NCI-H2107 treated with DMSO at 0.1 percent for 48 hours (cell line): ENCODE measurements at regions not wholly inside any gene's neighbourhood (a gene's known extent, or its start where the extent isn't known, plus 50 kb on each side); places are given as distances from the start of the nearest gene placed in this dataset.
"Not testable (repeated sequence)": the region's sequence is repeated elsewhere in the genome, so short reads cannot be mapped to it uniquely, and the experiment has no call there.

Source experiments
- DNase-seq: peaks from one replicate; lab custom pipeline; 2025; ENCODE audit not compliant: unreplicated experiment; lab: John Stamatoyannopoulos, UW

DNA sequence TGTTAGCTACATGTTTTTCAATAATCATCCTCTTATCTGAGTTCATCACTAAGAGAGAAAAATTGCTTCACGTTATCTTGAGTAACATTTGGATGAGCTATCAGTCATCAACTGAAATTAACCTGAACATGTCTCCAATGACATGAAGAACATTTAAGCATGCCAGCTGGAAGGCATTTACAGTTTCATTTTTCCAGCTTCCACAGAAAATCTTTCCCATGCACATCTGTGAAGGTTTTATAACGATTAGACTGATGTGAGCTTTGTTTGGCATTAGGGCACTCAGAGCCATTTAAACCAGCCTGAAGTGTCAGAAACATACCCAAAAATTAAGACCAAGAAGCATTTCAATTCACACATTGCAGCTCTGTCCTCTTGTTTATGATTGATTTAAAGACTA lies 235.8 kb upstream of the ARHGEF26 start:
- no peak for DNase-seq

DNA sequence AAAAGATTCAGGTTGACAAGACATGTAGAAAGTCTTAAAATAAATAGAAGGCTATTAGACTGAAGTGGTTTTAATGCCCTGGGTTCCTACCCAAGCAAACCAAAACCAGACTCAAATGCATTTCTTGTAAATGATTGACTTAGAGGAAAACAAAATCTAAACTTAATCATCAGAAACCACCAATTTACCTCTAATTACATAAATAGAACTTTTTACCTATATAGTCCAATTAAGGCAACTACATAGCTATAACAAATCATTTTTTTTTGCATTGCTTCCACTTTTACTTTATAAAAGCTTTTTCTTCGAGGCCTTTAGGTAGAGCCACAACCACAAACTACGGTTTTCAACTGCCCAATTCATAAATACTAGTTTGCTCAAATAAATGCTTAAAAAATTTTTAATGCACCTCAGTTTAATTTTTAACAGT lies 231.3 kb upstream of the ARHGEF26 start:
- DNase-seq = no peak

DNA sequence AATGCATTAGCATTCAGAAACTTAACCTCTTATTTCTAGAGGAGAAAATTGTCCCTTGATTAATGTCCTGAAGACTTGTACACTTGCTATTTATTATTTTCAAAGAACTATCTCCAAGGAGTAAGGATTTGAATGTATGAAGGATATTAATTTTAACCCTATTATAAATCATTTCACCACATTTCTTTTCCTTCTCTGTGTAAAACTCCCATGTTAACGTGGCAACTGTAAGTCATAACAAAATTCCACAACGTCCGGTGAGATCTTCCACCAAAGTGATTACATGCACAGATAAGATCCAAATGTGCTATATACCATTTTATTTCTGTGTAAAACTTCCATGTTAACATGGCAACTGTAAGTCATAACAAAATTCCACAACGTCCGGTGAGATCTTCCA lies 229.1 kb upstream of the ARHGEF26 start:
- no peak for DNase-seq

DNA sequence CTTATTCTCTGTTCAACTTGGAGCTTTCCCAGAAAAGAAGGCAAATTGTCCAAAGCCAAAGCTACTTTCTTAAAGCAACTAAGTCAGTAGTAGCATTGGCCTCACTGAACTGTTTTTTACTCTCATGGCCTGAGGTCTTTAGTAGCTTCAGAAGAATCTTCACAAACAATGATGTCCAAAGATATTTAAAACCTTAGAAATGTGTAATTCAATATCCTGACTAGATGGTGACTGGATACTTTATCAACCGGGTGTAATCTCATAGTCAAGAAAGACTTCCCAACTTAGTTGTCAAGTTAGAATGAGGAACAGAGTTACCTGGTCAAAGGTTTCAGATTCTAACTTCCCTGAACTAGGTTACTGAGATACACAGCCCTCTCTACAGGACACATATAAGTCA lies 226.3 kb upstream of the ARHGEF26 start:
- no peak for DNase-seq

DNA sequence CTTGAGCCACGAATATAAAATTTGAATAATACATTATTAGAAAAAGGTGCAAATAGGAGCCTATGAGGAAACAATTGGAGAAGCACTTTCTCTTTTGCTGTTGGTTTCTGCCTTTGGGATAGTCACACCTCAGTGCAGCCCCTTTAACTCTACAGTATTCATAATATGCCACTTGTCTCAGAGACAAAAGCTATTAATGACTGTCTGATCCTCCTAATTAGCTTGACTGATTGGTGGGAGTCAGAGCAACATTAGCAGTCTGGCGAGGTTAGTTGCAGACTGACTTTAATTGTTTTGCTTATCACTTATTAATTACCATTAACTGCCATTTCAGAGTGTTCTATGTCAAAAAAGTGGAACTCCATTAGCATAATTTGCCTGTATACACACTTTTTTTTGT lies 225.0 kb upstream of the ARHGEF26 start:
- DNase-seq = no peak

DNA sequence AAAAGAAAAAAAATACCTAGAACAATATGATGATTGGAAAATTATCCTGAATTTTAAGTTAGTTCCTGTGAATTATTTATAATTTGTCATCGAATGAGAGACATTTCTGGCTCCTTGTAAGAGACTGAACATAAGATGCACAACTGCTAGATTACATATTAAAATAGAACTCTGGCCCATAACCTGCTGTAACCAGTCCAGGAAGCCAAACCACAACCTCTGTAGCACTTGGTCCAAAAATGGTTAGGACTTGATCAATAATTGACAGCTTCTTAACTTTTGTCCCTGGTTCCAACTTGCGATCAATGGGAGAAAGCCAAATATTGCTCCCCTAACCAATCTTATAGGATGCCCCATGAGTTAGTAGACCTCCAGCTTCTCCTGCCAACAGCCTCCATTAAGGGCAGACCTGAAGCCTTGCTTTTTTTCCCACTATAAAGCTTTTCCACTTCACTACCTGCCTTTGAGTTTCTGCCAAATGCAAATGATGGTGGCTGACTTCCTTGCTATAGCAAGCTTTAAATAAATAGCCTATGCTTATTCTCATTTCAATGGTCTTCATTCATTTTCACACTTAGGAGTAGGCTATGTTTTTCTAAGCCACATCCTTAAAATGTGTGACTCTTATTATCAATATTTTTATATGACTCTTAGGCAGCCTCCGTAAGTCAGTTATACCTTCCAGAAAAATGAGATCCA lies 224.0 kb upstream of the ARHGEF26 start:
- no peak for DNase-seq

DNA sequence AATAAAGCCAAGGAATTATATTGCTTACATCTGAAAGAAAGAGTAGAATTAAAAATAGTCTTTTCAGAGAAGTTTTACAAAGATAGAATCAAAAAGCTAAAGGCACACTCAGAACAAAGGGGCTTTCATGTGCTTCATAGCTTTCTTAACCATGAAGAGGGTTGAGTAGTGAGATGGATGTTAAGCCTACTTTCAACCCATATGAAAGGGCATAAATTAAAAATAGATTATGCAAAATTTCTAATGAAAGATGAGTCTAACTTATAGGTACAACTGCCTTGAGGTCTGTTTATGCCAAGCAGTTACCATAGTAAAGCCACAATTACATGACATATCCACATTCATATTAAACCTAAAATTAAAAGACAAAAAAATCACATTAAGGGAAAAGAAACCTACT lies 223.3 kb upstream of the ARHGEF26 start:
- no peak for DNase-seq

DNA sequence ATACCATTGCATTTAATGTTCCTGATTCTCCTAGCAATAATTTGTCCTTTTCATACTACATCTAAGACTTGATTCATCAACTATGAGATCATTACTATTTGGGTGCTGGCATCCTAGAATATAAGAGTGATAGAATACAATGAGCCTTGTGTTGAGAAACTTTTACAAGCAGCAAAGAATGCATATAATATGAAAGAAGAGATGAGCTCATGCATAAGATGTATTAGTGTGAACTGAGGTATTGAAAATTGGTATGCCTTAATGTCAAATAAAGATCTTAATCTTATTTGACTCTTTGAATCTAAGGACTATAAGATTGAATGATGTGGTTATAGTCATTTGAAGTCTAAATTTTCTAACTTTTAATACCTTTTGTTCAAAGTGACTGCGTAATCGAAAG lies 220.0 kb upstream of the ARHGEF26 start:
- no peak for DNase-seq

DNA sequence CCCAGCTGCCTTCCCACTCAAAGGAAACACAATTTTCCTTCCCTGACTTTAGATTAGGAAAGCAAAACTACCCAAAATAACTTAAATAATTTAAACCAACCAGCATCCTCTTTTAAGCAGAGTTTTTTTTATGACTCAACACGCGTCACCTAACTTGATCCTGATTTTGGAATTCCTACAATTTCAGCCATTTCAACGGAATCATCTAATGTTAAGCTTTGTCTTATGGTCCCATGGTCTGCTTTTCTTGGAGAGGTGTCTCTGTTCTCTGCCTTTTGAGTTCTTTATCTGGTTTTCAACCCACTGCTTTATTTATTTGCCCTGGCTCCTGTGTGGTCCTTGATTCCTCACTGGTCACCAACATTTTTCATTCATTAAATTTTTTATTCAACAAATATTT lies 219.2 kb upstream of the ARHGEF26 start:
- DNase-seq = no peak

DNA sequence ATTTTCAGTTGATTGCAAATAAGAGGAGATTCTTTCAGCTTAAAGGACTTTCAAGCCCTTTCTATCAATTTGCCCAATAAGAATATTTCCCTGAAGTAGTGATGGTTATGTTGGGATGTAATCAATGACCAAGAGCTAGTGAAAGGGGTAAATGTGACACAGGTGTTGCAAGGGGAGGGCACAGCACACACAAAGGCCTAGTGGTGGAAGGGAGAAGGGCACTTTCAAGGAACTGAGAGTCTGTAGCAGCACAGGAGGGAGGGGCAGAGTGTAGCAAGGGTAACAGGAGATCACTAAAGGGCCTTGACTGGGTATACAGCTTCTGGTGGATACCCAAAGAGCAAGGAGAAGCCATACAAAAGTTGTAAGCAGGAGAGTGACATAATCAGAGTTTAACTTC lies 217.8 kb upstream of the ARHGEF26 start:
- no peak for DNase-seq

DNA sequence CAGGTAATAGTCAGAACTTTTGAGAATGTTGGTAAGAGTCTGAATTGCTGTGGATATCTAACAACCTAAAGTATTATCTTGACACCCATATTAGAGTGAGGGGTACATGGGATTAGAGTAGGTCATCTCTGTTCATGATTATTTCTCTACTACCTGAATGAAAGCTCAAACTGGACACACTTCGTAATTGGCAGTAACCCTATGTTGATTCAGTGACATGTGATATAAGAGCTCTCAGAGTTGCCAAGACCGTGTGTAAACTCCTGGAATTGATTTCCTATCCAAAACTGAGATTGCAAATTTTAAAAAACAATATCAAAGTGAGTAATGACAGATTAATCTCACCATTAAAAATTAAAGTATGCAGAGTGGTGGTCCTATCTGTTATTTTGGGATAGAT lies 214.8 kb upstream of the ARHGEF26 start:
- DNase-seq = no peak

DNA sequence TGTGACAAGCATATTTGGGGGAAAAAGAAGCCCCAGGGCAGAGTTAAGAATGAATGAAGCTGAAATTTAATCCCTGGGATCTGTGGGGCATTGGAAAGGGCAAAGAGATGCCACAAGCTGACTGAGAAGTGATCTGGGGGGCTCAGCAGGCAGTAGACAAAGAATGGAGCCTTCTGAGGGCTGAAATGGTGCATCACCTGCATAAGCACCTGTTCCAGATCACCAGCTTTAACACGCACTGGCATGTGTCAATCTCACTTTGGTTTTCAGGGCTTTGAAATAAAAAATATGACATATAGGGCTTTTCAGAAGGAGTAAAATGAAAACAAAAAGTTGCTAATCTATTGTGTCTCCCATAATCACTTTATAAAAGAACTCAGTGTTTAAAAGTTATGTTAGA lies 210.8 kb upstream of the ARHGEF26 start:
- no peak for DNase-seq

DNA sequence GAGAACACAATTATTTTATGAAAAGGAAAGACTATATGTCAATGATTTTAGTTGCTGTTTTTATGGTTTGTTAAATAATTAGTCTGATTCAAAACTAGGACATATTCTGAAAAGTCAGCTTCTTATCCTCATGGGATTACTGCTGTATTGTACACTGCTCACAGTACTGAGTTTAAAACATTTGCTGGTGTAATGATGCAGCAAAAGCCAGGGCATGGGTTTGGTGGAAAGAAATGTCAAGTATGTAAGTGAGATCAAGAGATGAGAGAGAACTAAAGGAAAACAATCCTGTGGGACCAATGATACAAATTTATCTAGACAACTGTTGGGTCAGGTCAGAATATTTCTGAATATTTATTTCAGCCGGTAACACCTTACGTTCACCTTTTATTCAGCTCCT lies 210.1 kb upstream of the ARHGEF26 start:
- DNase-seq = no peak

DNA sequence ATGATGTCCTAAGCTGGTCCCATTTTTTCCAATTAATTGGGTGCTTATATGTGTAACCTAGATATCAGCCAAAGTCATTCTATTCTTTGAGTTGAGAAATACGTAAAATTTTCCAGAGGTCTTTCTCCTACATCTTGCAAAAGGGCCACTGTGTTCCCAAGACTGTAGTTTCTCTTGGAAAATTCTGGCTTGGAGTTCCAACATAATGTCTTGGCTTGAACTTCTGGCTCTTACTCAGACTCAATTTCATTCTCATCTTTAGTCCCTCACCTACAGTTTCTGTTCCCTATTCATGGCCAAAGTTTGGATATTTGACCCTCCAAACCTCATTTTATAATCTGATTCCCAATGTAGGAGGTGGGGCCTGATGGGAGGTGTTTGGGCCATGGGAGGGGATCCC lies 201.4 kb upstream of the ARHGEF26 start:
- no peak for DNase-seq

DNA sequence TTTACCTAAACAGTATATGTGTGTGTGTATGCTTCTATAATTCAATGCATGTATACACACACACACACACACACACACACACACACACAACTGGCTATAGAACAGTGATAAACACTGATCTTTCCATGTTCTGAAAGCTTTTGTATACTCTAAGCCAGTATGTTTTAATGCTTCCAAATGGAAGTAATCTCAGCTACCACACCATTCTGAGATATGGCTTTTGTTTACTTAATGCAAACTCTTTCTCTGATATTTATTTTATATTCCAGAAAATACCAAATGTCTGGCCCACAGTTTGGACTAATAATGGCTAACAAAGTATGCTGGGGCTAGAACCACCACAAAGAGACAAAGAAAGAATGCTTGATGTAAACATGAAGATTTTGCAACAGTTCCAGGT lies 199.4 kb upstream of the ARHGEF26 start:
- no peak for DNase-seq

DNA sequence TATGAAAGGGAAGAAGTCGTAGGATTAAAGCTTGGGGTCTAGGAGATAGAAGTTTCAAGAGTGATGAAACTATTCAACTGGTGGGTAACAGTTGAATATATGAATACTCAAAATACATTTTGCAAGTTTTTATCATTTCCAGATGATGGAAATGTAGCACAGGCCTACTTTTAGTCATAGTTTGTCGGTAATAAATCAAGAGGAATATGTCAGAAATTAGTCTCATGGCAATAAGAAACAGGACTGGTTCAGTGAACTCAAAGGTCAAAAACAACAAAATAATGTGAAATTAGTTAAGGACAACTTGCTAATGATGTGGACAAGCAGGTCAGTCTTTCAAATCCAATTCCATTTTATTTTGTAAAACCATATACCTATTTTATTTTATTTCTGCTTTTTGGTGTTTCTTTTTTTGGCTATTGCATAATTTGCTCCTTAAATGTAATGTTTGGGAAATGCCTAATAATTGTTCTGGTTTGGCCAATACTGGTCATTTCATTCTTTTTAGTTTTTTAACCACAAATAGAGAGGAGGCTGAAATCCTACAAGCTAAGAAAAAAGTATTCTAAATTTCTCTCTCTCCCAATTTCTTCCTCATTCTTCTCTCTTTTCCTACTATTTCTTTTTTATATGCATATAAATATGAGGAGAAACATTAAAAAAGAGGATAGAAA lies 195.2 kb upstream of the ARHGEF26 start:
- DNase-seq = no peak

DNA sequence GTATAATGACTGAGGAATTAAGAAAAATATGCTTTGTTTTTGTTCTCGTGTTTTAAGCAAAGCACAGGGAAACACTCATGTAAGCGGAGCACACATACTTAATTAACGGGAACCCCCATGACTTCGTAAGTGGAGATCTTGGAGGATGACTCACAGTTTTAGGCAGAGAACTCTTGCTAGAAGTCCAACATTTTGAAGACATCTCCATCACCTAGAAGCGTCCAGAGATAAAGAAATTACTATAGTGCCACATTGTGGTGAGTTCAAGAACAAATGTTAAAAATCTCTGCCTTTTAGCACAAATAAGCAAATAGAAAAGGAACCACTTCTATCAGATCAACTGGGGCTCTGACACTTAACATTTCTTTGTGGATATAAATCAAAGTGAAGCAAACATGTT lies 194.1 kb upstream of the ARHGEF26 start:
- no peak for DNase-seq

DNA sequence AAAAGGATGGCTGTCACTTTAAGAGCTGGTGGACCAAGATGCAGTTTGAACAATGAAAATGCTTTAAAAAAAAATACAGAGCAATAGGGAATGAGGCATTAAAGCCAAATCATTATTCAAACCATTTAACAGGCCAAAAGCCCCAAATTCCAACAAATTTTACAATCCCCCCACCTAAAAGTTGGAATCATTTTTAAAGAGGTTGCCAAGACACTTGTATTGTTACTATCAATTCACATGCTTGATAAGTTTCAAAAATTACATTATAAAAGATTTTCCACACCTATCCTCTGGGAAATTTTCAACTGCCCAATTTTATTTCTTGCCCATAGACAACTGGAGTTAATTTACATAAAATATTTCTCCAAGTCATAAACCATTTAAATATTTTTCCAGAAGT lies 192.3 kb upstream of the ARHGEF26 start:
- DNase-seq = no peak

DNA sequence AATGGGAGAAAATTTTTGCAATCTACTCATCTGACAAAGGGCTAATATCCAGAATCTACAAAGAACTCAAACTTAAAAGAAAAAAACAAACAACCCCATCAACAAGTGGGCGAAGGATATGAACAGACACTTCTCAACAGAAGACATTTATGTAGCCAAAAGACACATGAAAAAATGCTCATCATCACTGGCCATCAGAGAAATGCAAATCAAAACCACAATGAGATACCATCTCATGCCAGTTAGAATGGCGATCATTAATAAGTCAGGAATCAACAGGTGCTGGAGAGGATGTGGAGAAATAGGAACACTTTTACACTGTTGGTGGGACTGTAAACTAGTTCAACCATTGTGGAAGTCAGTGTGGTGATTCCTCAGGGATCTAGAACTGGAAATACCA lies 187.7 kb upstream of the ARHGEF26 start:
- DNase-seq = not testable (repeated sequence)

DNA sequence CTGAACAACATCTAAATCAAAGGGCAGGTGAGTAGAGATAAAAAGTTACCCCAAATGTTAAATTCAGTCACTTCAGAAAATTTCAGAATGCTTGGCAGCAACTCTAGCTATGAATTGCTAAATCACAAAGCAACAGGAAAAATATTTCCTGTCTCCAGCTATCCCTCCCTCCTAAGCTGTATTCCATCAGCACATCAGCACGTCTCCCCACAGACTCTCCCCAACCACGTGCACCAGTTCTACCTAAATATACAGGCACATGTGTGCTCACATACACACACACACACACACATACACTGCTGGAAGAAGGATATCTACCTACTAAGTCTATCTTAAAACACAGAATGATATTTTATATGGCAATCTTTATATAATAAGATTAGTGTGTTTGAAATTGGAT lies 177.1 kb upstream of the ARHGEF26 start:
- no peak for DNase-seq

DNA sequence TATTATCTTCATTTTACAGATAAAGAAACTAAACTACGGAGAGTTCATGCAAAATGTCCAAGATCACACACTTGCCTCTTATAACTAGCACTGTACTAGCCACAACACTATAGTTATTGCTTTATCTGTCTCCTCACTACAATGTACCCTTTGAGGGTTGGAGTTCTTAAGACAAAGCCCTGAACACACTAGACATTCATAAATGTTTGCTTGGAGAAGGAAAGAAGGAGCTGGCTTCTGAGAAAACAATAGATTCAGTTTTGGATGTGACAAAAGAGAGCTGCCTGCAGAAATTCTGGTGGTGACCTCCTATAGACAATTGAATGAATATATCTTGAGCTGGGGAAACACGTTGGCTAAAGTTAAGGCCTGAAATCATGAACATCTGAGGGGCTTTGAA lies 169.9 kb upstream of the ARHGEF26 start:
- DNase-seq = no peak

DNA sequence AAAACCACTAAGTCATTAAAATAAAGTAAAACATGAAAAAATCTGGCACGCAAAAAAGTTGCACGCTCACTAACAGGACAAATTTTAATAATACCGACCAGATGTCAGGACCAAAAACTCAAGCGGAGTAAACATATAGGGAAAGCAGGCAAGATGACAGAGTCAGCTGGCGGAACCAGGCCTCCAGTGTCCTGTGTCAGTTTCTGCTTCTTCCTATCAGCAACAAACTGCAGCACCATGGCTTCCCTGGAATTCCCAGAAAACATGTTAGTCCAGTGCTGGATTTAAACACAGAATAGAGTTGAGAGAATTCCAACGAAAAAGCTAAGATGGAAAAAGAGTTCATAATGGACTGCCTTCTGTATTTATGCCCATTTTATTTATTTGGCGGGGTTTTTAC lies 169.1 kb upstream of the ARHGEF26 start:
- DNase-seq = no peak

DNA sequence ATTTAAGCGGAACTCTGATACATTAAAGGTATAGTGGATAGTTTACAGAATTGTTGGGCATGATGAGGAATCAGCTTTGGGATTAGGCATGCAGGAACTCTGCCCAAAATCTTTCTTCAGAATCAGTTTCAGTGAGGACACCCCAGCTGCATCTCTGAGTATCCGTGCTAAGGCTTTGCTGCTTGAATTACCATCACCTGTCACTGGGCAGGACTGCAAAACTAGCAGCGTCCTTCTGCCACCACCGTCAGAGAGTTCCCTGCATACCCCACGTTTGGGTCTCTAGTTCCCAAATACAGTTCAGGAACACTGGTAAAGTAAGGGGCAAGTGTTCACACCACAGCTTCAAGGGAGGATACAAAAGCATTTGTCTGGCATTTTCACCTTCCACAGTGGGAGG lies 164.6 kb upstream of the ARHGEF26 start:
- DNase-seq = no peak
